ENCODE measurements at regions not wholly inside any gene's neighbourhood (a gene's known extent, or its start where the extent isn't known, plus 50 kb on each side); places are given as distances from the start of the nearest gene placed in this dataset.

DNA sequence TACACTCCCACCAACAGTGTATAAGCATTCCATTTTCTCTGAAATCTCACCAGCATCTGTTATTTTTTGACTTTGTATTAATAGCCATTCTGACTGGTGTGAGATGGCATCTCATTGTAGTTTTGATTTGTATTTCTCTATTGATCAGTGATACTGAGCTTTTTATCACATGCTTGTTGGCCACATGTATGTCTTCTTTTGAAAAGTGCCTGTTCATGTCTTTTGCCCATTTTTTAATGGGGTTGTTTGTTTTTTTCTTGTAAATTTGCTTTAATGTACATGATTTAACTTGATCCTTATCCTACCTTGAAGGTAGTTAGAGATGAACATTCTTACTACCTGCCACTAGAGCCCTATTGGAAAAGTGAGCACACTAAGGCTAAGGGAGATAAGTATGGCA lies 151.2 kb upstream of the KIF2A start:
- no peak overlapping the region for H3K4me3 ChIP-seq (ENCODE audit: low read length in 3 of 3)
- peaks cover 0 to 9% (median 5%) of the 10 kb centered on the region in 3 donors for H3K9me3 ChIP-seq (ENCODE audit: control insufficient read depth in 2 of 3, insufficient read depth in 1 of 3, low read length in 3 of 3)
- FAIRE-seq = no peak
- H3K4me1 ChIP-seq (ENCODE audit: control insufficient read depth in 2 of 3, insufficient read depth in 2 of 3, low read depth in 1 of 3, low read length in 3 of 3) = no peaks in the 10 kb centered on the region
- H3K9ac ChIP-seq (ENCODE audit: low read length in 3 of 3) = no peak overlapping the region
- no peak overlapping the region for H3K27ac ChIP-seq (ENCODE audit: low read depth in 2 of 2, low read length in 2 of 2)
- H3K36me3 ChIP-seq (ENCODE audit: control insufficient read depth in 2 of 3, insufficient read depth in 3 of 3, low read length in 3 of 3) = no peaks in the 10 kb centered on the region
- intact Hi-C loops (cut with DNase I) = no loop called here
- H3K27me3 ChIP-seq (ENCODE audit: control insufficient read depth, insufficient read depth, low read length) = no peaks in the 10 kb centered on the region
- DNase-seq = no peak
- TF ChIP-seq CTCF (IDR thresholded peaks at IDR 0.05; ENCODE audit: borderline replicate concordance, extremely low read depth, insufficient read depth) = no peak

GRCh38 chr5:62155988-62156387 lies 150.0 kb upstream of the KIF2A start:
- no peak for DNase-seq
- intact Hi-C loops (cut with DNase I) = no loop called here
- no peaks in the 10 kb centered on the region for H3K4me1 ChIP-seq (ENCODE audit: control insufficient read depth in 2 of 3, insufficient read depth in 2 of 3, low read depth in 1 of 3, low read length in 3 of 3)
- H3K27me3 ChIP-seq (ENCODE audit: control insufficient read depth, insufficient read depth, low read length) = no peaks in the 10 kb centered on the region
- TF ChIP-seq CTCF (IDR thresholded peaks at IDR 0.05; ENCODE audit: borderline replicate concordance, extremely low read depth, insufficient read depth) = no peak
- H3K9ac ChIP-seq (ENCODE audit: low read length in 3 of 3) = no peak overlapping the region
- no peaks in the 10 kb centered on the region for H3K36me3 ChIP-seq (ENCODE audit: control insufficient read depth in 2 of 3, insufficient read depth in 3 of 3, low read length in 3 of 3)
- FAIRE-seq = no peak
- H3K27ac ChIP-seq (ENCODE audit: low read depth in 2 of 2, low read length in 2 of 2) = no peak overlapping the region
- H3K9me3 ChIP-seq (ENCODE audit: control insufficient read depth in 2 of 3, insufficient read depth in 1 of 3, low read length in 3 of 3) = peaks cover 0 to 9% (median 5%) of the 10 kb centered on the region in 3 donors
- no peak overlapping the region for H3K4me3 ChIP-seq (ENCODE audit: low read length in 3 of 3)

DNA sequence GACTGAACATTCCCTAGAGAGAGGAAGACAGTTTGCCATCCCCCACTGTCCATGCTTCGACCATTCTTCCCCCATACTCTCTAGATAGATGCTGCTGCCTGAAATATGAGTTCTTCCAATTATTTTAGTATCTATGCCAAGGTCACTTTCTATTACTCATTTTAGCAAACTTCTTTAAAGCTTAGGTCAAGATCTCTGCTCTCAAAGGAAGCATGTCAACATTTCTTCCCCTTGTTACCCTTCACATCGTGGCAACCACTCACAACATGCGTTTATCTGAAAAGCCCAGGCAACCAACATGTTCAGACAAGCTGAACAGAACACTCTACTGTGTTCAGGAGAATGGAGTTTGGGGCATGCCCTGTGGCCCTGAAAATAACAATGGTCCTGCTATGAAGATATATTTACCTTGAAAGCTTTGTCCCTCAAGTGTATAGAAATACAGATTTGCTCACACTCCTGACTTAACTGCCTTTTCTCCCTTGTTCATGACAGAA lies 138.4 kb upstream of the KIF2A start:
- Histone ChIP-seq H3K36me3 (ENCODE audit: control insufficient read depth in 2 of 3, insufficient read depth in 3 of 3, low read length in 3 of 3) (no peaks in the 10 kb centered on the region), H3K27ac (ENCODE audit: low read depth in 2 of 2, low read length in 2 of 2) (no peak overlapping the region), H3K9ac (ENCODE audit: low read length in 3 of 3) (no peak overlapping the region), H3K27me3 (ENCODE audit: control insufficient read depth, insufficient read depth, low read length) (no peaks in the 10 kb centered on the region), H3K4me1 (ENCODE audit: control insufficient read depth in 2 of 3, insufficient read depth in 2 of 3, low read depth in 1 of 3, low read length in 3 of 3) (no peaks in the 10 kb centered on the region), H3K9me3 (ENCODE audit: control insufficient read depth in 2 of 3, insufficient read depth in 1 of 3, low read length in 3 of 3) (no peaks in the 10 kb centered on the region), H3K4me3 (ENCODE audit: low read length in 3 of 3) (no peak overlapping the region)
- FAIRE-seq (no peak), DNase-seq (no peak)
- no peak for TF ChIP-seq CTCF (IDR thresholded peaks at IDR 0.05; ENCODE audit: borderline replicate concordance, extremely low read depth, insufficient read depth)
- intact Hi-C loops (cut with DNase I) = no loop called here

Data from kidney (tissue), 13 donors.